ENCODE measurements at regions not wholly inside any gene's neighbourhood (a gene's known extent, or its start where the extent isn't known, plus 50 kb on each side); places are given as distances from the start of the nearest gene placed in this dataset.

DNA sequence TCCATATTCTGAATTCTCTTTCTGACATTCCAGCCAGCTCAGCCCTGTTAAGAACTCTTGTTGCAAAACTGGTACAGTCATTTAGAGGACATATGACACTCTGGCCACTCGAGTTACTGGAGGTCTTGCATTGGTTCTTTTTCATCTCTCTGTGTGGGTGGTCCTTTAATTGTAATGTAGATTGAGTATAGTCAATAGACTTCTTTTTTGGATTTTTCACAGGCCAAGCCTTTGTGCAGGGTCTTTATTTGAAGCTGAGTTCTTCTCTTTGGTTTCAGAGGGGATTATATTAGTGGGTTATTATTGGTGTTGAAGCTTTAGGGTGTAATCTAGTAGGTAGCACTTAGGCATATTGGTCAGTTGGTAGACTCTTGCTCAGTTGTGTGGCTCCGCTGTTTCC lies 118.0 kb upstream of the GIMD1 start:
- H3K4me3 ChIP-seq (ENCODE audit: low read depth, low read length): no peak overlapping the region
- CTCF ChIA-PET: interaction anchor here (1.1 to 1.6 kb wide), 2 partner anchors 112 to 117 kb away, joined by 3 to 7 read pairs; partner anchors contain the start of gene GIMD1
- TF ChIP-seq, protein P1, sequence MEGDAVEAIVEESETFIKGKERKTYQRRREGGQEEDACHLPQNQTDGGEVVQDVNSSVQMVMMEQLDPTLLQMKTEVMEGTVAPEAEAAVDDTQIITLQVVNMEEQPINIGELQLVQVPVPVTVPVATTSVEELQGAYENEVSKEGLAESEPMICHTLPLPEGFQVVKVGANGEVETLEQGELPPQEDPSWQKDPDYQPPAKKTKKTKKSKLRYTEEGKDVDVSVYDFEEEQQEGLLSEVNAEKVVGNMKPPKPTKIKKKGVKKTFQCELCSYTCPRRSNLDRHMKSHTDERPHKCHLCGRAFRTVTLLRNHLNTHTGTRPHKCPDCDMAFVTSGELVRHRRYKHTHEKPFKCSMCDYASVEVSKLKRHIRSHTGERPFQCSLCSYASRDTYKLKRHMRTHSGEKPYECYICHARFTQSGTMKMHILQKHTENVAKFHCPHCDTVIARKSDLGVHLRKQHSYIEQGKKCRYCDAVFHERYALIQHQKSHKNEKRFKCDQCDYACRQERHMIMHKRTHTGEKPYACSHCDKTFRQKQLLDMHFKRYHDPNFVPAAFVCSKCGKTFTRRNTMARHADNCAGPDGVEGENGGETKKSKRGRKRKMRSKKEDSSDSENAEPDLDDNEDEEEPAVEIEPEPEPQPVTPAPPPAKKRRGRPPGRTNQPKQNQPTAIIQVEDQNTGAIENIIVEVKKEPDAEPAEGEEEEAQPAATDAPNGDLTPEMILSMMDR (IDR thresholded peaks at IDR 0.05; ENCODE audit: insufficient read depth, low read length, missing control alignments): no peak
- DNase-seq (ENCODE audit: low read depth, low spot score): no peak
- POLR2A ChIA-PET: no interaction called here

DNA sequence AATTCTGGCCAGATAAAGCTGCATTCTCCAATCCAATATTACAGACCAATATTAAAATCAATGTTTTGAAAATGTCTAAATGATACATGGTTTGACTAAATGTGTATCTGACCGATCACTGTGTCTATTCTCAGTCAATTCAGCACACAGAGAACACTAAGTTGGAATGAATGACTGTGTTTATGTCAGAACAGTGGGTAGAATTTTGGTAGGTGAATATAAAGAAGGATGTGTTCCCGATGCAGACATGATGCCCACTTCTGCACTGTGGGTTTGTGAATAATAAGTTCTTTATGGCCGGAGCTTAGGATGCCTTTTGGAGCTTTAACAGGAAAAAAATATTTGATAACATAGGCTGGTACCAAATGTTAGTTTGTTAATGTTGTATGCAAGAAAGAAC lies 113.2 kb upstream of the GIMD1 start:
- H3K4me3 ChIP-seq (ENCODE audit: low read depth, low read length): no peak overlapping the region
- POLR2A ChIA-PET: no interaction called here
- CTCF ChIA-PET: no interaction called here
- DNase-seq (ENCODE audit: low read depth, low spot score): no peak
- TF ChIP-seq, protein P1 (IDR thresholded peaks at IDR 0.05; ENCODE audit: insufficient read depth, low read length, missing control alignments): no peak

DNA sequence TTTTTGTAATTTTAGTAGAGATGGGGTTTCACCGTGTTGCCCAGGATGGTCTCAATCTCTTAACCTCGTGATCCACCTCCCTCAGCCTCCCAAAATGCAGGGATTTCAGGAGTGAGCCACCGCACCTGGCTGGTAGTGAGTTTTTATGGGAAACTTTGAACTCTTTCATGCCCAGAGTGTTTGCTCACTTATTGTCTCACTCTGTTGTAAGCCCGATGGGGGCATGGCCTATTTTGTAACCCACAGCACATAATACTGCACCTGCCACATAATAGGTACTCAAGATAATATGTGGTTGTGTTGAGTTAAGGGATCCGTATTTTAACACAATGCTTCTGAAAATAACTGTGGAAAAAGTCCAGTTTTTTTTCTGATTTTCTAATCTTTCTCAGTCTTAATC lies 109.6 kb upstream of the GIMD1 start:
- TF ChIP-seq, protein P1 (IDR thresholded peaks at IDR 0.05; ENCODE audit: insufficient read depth, low read length, missing control alignments): no peak
- ChIA-PET POLR2A (no interaction called here), CTCF (no interaction called here)
- H3K4me3 ChIP-seq (ENCODE audit: low read depth, low read length): no peak overlapping the region
- DNase-seq (ENCODE audit: low read depth, low spot score): no peak

DNA sequence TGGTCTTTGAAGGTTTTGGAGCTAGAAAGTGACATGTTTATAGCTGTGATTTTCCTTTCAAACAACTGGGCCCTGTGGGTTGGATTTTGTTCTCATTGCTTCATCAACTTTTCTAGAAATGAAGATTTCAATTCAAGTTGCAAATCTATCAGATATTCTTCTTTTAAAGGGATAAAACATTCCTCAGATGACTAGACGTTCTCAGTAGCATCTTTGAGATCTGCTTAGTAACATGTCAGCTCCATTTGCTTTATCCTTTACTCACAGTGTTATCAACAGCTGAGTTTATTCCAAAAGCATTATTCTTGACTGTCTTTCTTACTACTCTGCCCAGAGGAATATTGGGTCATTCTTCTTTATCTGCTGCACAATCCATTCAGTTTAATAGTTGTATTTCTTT lies 108.2 kb upstream of the GIMD1 start:
- POLR2A ChIA-PET: no interaction called here

DNA sequence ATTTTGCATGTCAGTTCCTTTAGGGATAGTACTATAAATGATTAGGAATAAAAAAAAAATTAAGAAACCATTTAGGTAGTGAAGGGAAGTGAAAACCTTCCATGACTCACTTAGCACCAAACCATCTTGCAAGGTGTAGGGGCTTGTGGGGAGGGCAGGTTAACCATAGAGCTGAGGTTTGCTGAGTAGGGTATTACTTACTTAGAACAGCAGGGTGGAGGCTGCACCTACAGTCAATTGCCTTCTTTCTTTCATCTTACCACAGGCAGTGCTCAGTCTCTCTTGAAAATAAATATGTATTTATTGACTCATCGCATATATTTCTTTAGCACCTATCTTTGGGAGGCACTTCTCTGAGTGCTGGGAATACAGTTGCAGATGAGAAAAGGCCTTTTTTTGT lies 104.9 kb upstream of the GIMD1 start:
- ChIA-PET POLR2A (no interaction called here), CTCF (no interaction called here)
- DNase-seq (ENCODE audit: low read depth, low spot score): no peak
- TF ChIP-seq, protein P1 (IDR thresholded peaks at IDR 0.05; ENCODE audit: insufficient read depth, low read length, missing control alignments): no peak
- no peak overlapping the region for H3K4me3 ChIP-seq (ENCODE audit: low read depth, low read length)

More for the DNA sequence above, 108.2 kb upstream of the GIMD1 start:
- no peak for DNase-seq (ENCODE audit: low read depth, low spot score)
- CTCF ChIA-PET: interaction anchor here (0.8 kb wide), 1 partner anchor 107 kb away, joined by 3 read pairs; no protein-coding TSS in a partner anchor
- H3K4me3 ChIP-seq (ENCODE audit: low read depth, low read length): no peak overlapping the region
- TF ChIP-seq, protein P1 (IDR thresholded peaks at IDR 0.05; ENCODE audit: insufficient read depth, low read length, missing control alignments): no peak

DNA sequence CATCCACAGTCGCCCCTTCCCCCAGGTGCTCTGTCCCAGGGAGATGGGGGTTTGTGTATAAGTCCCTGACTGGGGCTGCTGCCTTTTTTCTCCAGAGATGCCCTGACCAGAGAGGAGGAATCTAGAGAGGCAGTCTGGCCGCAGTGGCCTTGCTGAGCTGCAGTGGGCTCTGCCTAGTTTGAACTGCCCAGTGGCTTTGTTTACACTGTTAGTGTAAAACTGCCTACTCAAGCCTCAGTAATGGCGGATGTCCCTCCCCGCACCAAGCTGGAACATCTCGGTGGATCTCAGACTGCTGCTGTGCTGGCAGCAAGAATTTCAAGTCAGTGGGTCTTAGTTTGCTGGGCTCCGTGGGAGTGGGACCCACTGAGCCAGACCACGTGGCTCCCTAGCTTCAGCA lies 102.6 kb upstream of the GIMD1 start:
- TF ChIP-seq, protein P1 (IDR thresholded peaks at IDR 0.05; ENCODE audit: insufficient read depth, low read length, missing control alignments): no peak
- POLR2A ChIA-PET: no interaction called here

More for the DNA sequence above, 102.6 kb upstream of the GIMD1 start:
- no peak overlapping the region for H3K4me3 ChIP-seq (ENCODE audit: low read depth, low read length)
- DNase-seq (ENCODE audit: low read depth, low spot score): no peak
- CTCF ChIA-PET: no interaction called here
